H9 (cell line): ENCODE measurements at regions not wholly inside any gene's neighbourhood (a gene's known extent, or its start where the extent isn't known, plus 50 kb on each side); places are given as distances from the start of the nearest gene placed in this dataset.
A peak's percentile ranks its signal among the peaks of the same experiment; 100 is the strongest.

ENCODE experiments used
- DNase-seq: peaks from one replicate; pipeline ENCODE4 v3.0.0-alpha.2; 2017
- H2AFZ ChIP-seq: one replicate; pipeline ENCODE4 v1.6.1; 2013; ENCODE audit warnings: mild to moderate bottlenecking, low read length, control low read depth, moderate library complexity
- H2AK5ac ChIP-seq: 2 replicates; pipeline ENCODE4 v1.6.1; 2013; ENCODE audit warnings: low read length, control low read depth, mixed read lengths; ENCODE audit not compliant: insufficient read length
- H2BK120ac ChIP-seq: one replicate; pipeline ENCODE4 v1.6.1; 2013; ENCODE audit warnings: low read depth, mild to moderate bottlenecking, low read length, control low read depth, inconsistent platforms; ENCODE audit not compliant: poor library complexity, severe bottlenecking
- H2BK12ac ChIP-seq: 2 replicates; pipeline ENCODE4 v1.6.1; 2013; ENCODE audit warnings: low read length, control low read depth, mixed read lengths, low read depth; ENCODE audit not compliant: insufficient read length
- H2BK15ac ChIP-seq: 2 replicates; pipeline ENCODE4 v1.6.1; 2013; ENCODE audit warnings: low read depth, low read length, control low read depth
- H2BK20ac ChIP-seq: one replicate; pipeline ENCODE4 v1.6.1; 2013; ENCODE audit warnings: low read depth, mild to moderate bottlenecking, low read length, control low read depth, inconsistent platforms; ENCODE audit not compliant: poor library complexity, severe bottlenecking
- H2BK5ac ChIP-seq: 2 replicates; pipeline ENCODE4 v1.6.1; 2013; ENCODE audit warnings: low read length, control low read depth, mixed read lengths; ENCODE audit not compliant: insufficient read length
- H3K14ac ChIP-seq: 2 replicates; pipeline ENCODE4 v1.6.1; 2013; ENCODE audit warnings: low read length, control low read depth; ENCODE audit not compliant: insufficient read depth
- H3K18ac ChIP-seq: 2 replicates; pipeline ENCODE4 v1.6.1; 2013; ENCODE audit warnings: low read depth, mild to moderate bottlenecking, mixed read lengths, low read length, control low read depth; ENCODE audit not compliant: insufficient read length
- H3K23ac ChIP-seq: 2 replicates; pipeline ENCODE4 v1.6.1; 2013; ENCODE audit warnings: low read length, control low read depth, mixed read lengths, low read depth; ENCODE audit not compliant: insufficient read length
- H3K23me2 ChIP-seq: 2 replicates; pipeline ENCODE4 v1.6.1; 2013; ENCODE audit warnings: low read depth, mild to moderate bottlenecking, mixed read lengths, low read length, control low read depth; ENCODE audit not compliant: insufficient read length, poor library complexity, severe bottlenecking
- H3K27ac ChIP-seq: 2 replicates; pipeline ENCODE4 v1.5.1; 2013; ENCODE audit warnings: low read length, control low read depth, mixed read lengths, low read depth; ENCODE audit not compliant: insufficient read length
- H3K27me3 ChIP-seq: 2 replicates; pipeline ENCODE4 v1.6.1; 2013; ENCODE audit warnings: low read length, control low read depth, inconsistent platforms; ENCODE audit not compliant: insufficient read depth
- H3K4ac ChIP-seq: 2 replicates; pipeline ENCODE4 v1.6.1; 2013; ENCODE audit warnings: low read depth, mild to moderate bottlenecking, control low read depth, inconsistent platforms, low read length, moderate library complexity
- H3K4me1 ChIP-seq: 2 replicates; pipeline ENCODE4 v1.6.1; 2013; ENCODE audit warnings: low read length, control low read depth, inconsistent platforms; ENCODE audit not compliant: insufficient read depth
- H3K4me2 ChIP-seq: 2 replicates; pipeline ENCODE4 v1.6.1; 2013; ENCODE audit warnings: low read length, control low read depth, mixed read lengths; ENCODE audit not compliant: insufficient read length, insufficient read depth
- H3K56ac ChIP-seq: 2 replicates; pipeline ENCODE4 v1.6.1; 2013; ENCODE audit warnings: low read depth, mild to moderate bottlenecking, mixed read lengths, low read length, control low read depth; ENCODE audit not compliant: insufficient read length
- H3K79me1 ChIP-seq: 2 replicates; pipeline ENCODE4 v1.6.1; 2013; ENCODE audit warnings: low read depth, mild to moderate bottlenecking, moderate library complexity, low read length, control low read depth, inconsistent platforms; ENCODE audit not compliant: insufficient read depth, poor library complexity, severe bottlenecking
- H3K79me2 ChIP-seq: 2 replicates; pipeline ENCODE4 v1.6.1; 2013; ENCODE audit warnings: low read length, control low read depth, inconsistent platforms; ENCODE audit not compliant: insufficient read depth
- H3K9ac ChIP-seq: 2 replicates; pipeline ENCODE4 v1.6.1; 2013; ENCODE audit warnings: low read length, control low read depth, mixed read lengths; ENCODE audit not compliant: insufficient read length; ENCODE audit errors: extremely low read depth
- H3K9me3 ChIP-seq: one replicate; pipeline ENCODE4 v1.6.1; 2013; ENCODE audit warnings: low read depth, low read length, inconsistent platforms; ENCODE audit not compliant: control insufficient read depth
- H3T11ph ChIP-seq: one replicate; pipeline ENCODE4 v1.6.1; 2013; ENCODE audit warnings: mild to moderate bottlenecking, low read length, control low read depth, inconsistent platforms
- H4K20me1 ChIP-seq: one replicate; pipeline ENCODE4 v1.6.1; 2013; ENCODE audit not compliant: control insufficient read depth, insufficient read length, insufficient read depth
- H4K5ac ChIP-seq: 2 replicates; pipeline ENCODE4 v1.6.1; 2013; ENCODE audit warnings: low read depth, mild to moderate bottlenecking, mixed read lengths, low read length, control low read depth; ENCODE audit not compliant: insufficient read length
- H4K8ac ChIP-seq: replicated peaks from 2 replicates; pipeline ENCODE4 v1.6.1; 2013; ENCODE audit warnings: low read length, control low read depth, mixed read lengths, low read depth; ENCODE audit not compliant: insufficient read length
- H4K91ac ChIP-seq: 2 replicates; pipeline ENCODE4 v1.6.1; 2013; ENCODE audit warnings: low read depth, mild to moderate bottlenecking, moderate library complexity, mixed read lengths, low read length, control low read depth; ENCODE audit not compliant: insufficient read length
- H3K27ac Mint-ChIP-seq, 3 experiments: 2 replicates in 2 of 3; 3 replicates in 1 of 3; pipeline ENCODE4 v1.8.0; 2020 to 2021; ENCODE audit warnings: mixed read lengths in 3 of 3, mild to moderate bottlenecking in 1 of 3, moderate library complexity in 1 of 3
- H3K27me3 Mint-ChIP-seq: 2 replicates; pipeline ENCODE4 v1.8.0; 2021; ENCODE audit warnings: low read depth, mild to moderate bottlenecking, moderate library complexity, mixed read lengths
- H3K36me3 Mint-ChIP-seq, 3 experiments: 2 replicates in 2 of 3; 3 replicates in 1 of 3; pipeline ENCODE4 v1.8.0; 2020 to 2021; ENCODE audit warnings: low read depth in 3 of 3, mixed read lengths in 3 of 3; ENCODE audit not compliant: insufficient read depth in 1 of 3
- H3K4me1 Mint-ChIP-seq, 2 experiments: 2 replicates each; pipeline ENCODE4 v1.8.0; 2020; ENCODE audit warnings: mixed read lengths in 2 of 2
- H3K4me3 Mint-ChIP-seq, 2 experiments: 2 replicates in 1 of 2; 3 replicates in 1 of 2; pipeline ENCODE4 v1.8.0; 2020 to 2021; ENCODE audit warnings: mild to moderate bottlenecking in 2 of 2, mixed read lengths in 2 of 2, moderate library complexity in 1 of 2
- H3K9me3 Mint-ChIP-seq, 2 experiments: 2 replicates in 1 of 2; 3 replicates in 1 of 2; pipeline ENCODE4 v1.8.0; 2020; ENCODE audit warnings: mild to moderate bottlenecking in 2 of 2, mixed read lengths in 2 of 2, moderate library complexity in 1 of 2
- CTCF ChIP-seq: fragments of 200-600 bp; sonication (generic); conservative IDR thresholded peaks from 3 replicates; pipeline ENCODE4 v1.8.0; 2021; ENCODE audit warnings: antibody characterized with exemption, mild to moderate bottlenecking
- WGBS: extraction: QIAGEN DNeasy Blood & Tissue Kit; methylation state at CpG from one replicate; pipeline ENCODE4 v1.1.7; 2013; ENCODE audit warnings: missing lambda C conversion rate, low lambda C conversion rate, mixed read lengths; ENCODE audit not compliant: insufficient read length; ENCODE audit errors: extremely low coverage; 5-methylcytosine and 5-hydroxymethylcytosine counted together

- no peak overlapping the region for H2BK12ac ChIP-seq
- no peaks in the 10 kb centered on the region for H3K23me2 ChIP-seq
- Mint-ChIP-seq H3K4me1 (peaks cover 16% of the 10 kb centered on the region in 2 experiments), H3K9me3 (peaks cover 0 to 2% of the 10 kb centered on the region in 2 experiments; a peak in 2 of 5 replicates), H3K4me3 (no peak overlapping the region), H3K36me3 (no peaks in the 10 kb centered on the region; a peak in 1 of 7 replicates), H3K27me3 (peaks cover 1% of the 10 kb centered on the region; the same call in 1 of the 2 replicates), H3K27ac (peak overlapping the region in 1 of 3 experiments; percentile 16; a peak in 2 of 7 replicates)
- no CpG with 5 or more reads among the region's 11 CpGs for WGBS
- no peak overlapping the region for H3K4ac ChIP-seq
- no peak for TF ChIP-seq CTCF
- no peak overlapping the region for H4K8ac ChIP-seq
- H3K27ac ChIP-seq = no peak overlapping the region
- no peak overlapping the region for H3K14ac ChIP-seq
- H3K79me1 ChIP-seq = no peaks in the 10 kb centered on the region
- H3K4me1 ChIP-seq = no peaks in the 10 kb centered on the region
- no peak overlapping the region for H4K5ac ChIP-seq
- no peak overlapping the region for H2BK15ac ChIP-seq
- no peak overlapping the region for H2BK120ac ChIP-seq
- H2AFZ ChIP-seq = no peak overlapping the region
- DNase-seq = no peak
- H3K23ac ChIP-seq = no peak overlapping the region
- H3K4me2 ChIP-seq = no peak overlapping the region
- H3K9me3 ChIP-seq = no peaks in the 10 kb centered on the region
- no peak overlapping the region for H2BK20ac ChIP-seq
- no peaks in the 10 kb centered on the region for H3K27me3 ChIP-seq
- H2AK5ac ChIP-seq = no peak overlapping the region
- H4K91ac ChIP-seq = no peak overlapping the region
- H2BK5ac ChIP-seq = no peak overlapping the region
- no peak overlapping the region for H3K9ac ChIP-seq
- H3K56ac ChIP-seq = no peak overlapping the region
- H4K20me1 ChIP-seq = no peaks in the 10 kb centered on the region
- no peaks in the 10 kb centered on the region for H3K79me2 ChIP-seq
- no peak overlapping the region for H3T11ph ChIP-seq
- no peak overlapping the region for H3K18ac ChIP-seq
These were observed 367.9 kb downstream of the SOX9 start for GRCh38 chr17:72488555-72489271.
